HT-29 (cell line): ENCODE measurements at regions not wholly inside any gene's neighbourhood (a gene's known extent, or its start where the extent isn't known, plus 50 kb on each side); places are given as distances from the start of the nearest gene placed in this dataset.
A peak's percentile ranks its signal among the peaks of the same experiment; 100 is the strongest.

Experiments
- DNase-seq: peaks from one replicate; pipeline ENCODE4 v3.0.0-alpha.2; 2015; ENCODE audit warnings: low spot score

- no peak for DNase-seq
These were observed 241.9 kb downstream of the PTPRU start for GRCh38 chr1:29478151-29478791.

GRCh38 chr1:29475326-29475725, 239.0 kb downstream of the PTPRU start:
- DNase-seq, result no peak

GRCh38 chr1:29474274-29475244, 238.2 kb downstream of the PTPRU start:
- no peak for DNase-seq

- DNase-seq, result no peak
These were observed 237.0 kb downstream of the PTPRU start for GRCh38 chr1:29473161-29473855.

- no peak for DNase-seq
These were observed 235.4 kb downstream of the PTPRU start for GRCh38 chr1:29471487-29472313.

- no peak for DNase-seq
These were observed 234.4 kb downstream of the PTPRU start for GRCh38 chr1:29470788-29471119.

GRCh38 chr1:29470087-29470787, 233.9 kb downstream of the PTPRU start:
- no peak for DNase-seq

GRCh38 chr1:29469457-29469856, 233.1 kb downstream of the PTPRU start:
- DNase-seq, result no peak

GRCh38 chr1:29467989-29468900, 231.9 kb downstream of the PTPRU start:
- DNase-seq, result no peak

GRCh38 chr1:29466258-29466657, 229.9 kb downstream of the PTPRU start:
- DNase-seq, result no peak

GRCh38 chr1:29465755-29466154, 229.4 kb downstream of the PTPRU start:
- DNase-seq, result peak; percentile 59

GRCh38 chr1:29462096-29462495, 225.8 kb downstream of the PTPRU start:
- no peak for DNase-seq

GRCh38 chr1:29461115-29461739, 224.9 kb downstream of the PTPRU start:
- no peak for DNase-seq

- no peak for DNase-seq
These were observed 224.4 kb downstream of the PTPRU start for GRCh38 chr1:29460694-29461093.

- DNase-seq, result no peak
These were observed 223.8 kb downstream of the PTPRU start for GRCh38 chr1:29460041-29460610.

GRCh38 chr1:29459620-29459945, 223.3 kb downstream of the PTPRU start:
- no peak for DNase-seq

GRCh38 chr1:29458737-29459619, 222.7 kb downstream of the PTPRU start:
- DNase-seq, result no peak
